Parathyroid adenoma (tissue), 2 donors: ENCODE measurements at regions not wholly inside any gene's neighbourhood (a gene's known extent, or its start where the extent isn't known, plus 50 kb on each side); places are given as distances from the start of the nearest gene placed in this dataset.

Source experiments
- H2AFZ ChIP-seq: fragments of 300-600 bp; sonication (generic); one replicate; pipeline ENCODE4 v1.7.0; 2017; ENCODE audit warnings: antibody characterized with exemption, mild to moderate bottlenecking
- H3K27ac ChIP-seq: fragments of 300-600 bp; sonication (generic); one replicate; pipeline ENCODE4 v1.7.0; 2017
- H3K27me3 ChIP-seq: fragments of 300-600 bp; sonication (generic); one replicate; pipeline ENCODE4 v1.7.0; 2017; ENCODE audit warnings: low read length; ENCODE audit not compliant: control insufficient read depth, insufficient read depth
- H3K36me3 ChIP-seq: fragments of 300-600 bp; sonication (generic); one replicate; pipeline ENCODE4 v1.7.0; 2017; ENCODE audit warnings: low read length; ENCODE audit not compliant: control insufficient read depth, insufficient read depth
- H3K4me1 ChIP-seq: fragments of 300-600 bp; sonication (generic); one replicate; pipeline ENCODE4 v1.7.0; 2017; ENCODE audit warnings: control low read depth
- H3K4me2 ChIP-seq: fragments of 300-600 bp; sonication (generic); one replicate; pipeline ENCODE4 v1.7.0; 2017; ENCODE audit warnings: low read length
- H3K4me3 ChIP-seq: fragments of 300-600 bp; sonication (generic); one replicate; pipeline ENCODE4 v1.7.0; 2017; ENCODE audit warnings: low read depth, low read length
- H3K79me2 ChIP-seq: fragments of 300-600 bp; sonication (generic); one replicate; pipeline ENCODE4 v1.7.0; 2017; ENCODE audit warnings: control low read depth
- H3K9ac ChIP-seq: fragments of 300-600 bp; sonication (generic); one replicate; pipeline ENCODE4 v1.7.0; 2017; ENCODE audit warnings: mild to moderate bottlenecking
- H3K9me3 ChIP-seq: fragments of 300-600 bp; sonication (generic); one replicate; pipeline ENCODE4 v1.7.0; 2017; ENCODE audit warnings: low read length; ENCODE audit not compliant: control insufficient read depth
- CTCF ChIP-seq: fragments of 300-600 bp; sonication (generic); IDR thresholded peaks from one replicate; pipeline ENCODE4 v1.7.0; 2017; ENCODE audit warnings: antibody characterized with exemption, mild to moderate bottlenecking
- donor health status: primary hyperparathyroidism.

GRCh38 chr10:65319493-65319892 lies 1606.3 kb upstream of the LRRTM3 start:
- no peak for TF ChIP-seq CTCF

GRCh38 chr10:65320236-65321026 lies 1605.4 kb upstream of the LRRTM3 start:
- Histone ChIP-seq H3K79me2 (no peaks in the 10 kb centered on the region), H3K4me3 (no peak overlapping the region), H3K9ac (no peak overlapping the region), H3K9me3 (no peaks in the 10 kb centered on the region), H3K4me1 (no peaks in the 10 kb centered on the region), H3K36me3 (no peaks in the 10 kb centered on the region), H2AFZ (no peak overlapping the region), H3K27ac (no peak overlapping the region), H3K27me3 (no peaks in the 10 kb centered on the region), H3K4me2 (no peak overlapping the region)
- TF ChIP-seq CTCF, result no peak

More at GRCh38 chr10:65319493-65319892, 1606.3 kb upstream of the LRRTM3 start:
- H3K79me2 ChIP-seq, result no peaks in the 10 kb centered on the region
- no peak overlapping the region for H3K4me2 ChIP-seq
- no peaks in the 10 kb centered on the region for H3K27me3 ChIP-seq
- no peak overlapping the region for H3K9ac ChIP-seq
- H3K9me3 ChIP-seq, result no peaks in the 10 kb centered on the region
- no peak overlapping the region for H3K27ac ChIP-seq
- no peak overlapping the region for H3K4me3 ChIP-seq
- no peaks in the 10 kb centered on the region for H3K4me1 ChIP-seq
- H3K36me3 ChIP-seq, result no peaks in the 10 kb centered on the region
- H2AFZ ChIP-seq, result no peak overlapping the region

DNA sequence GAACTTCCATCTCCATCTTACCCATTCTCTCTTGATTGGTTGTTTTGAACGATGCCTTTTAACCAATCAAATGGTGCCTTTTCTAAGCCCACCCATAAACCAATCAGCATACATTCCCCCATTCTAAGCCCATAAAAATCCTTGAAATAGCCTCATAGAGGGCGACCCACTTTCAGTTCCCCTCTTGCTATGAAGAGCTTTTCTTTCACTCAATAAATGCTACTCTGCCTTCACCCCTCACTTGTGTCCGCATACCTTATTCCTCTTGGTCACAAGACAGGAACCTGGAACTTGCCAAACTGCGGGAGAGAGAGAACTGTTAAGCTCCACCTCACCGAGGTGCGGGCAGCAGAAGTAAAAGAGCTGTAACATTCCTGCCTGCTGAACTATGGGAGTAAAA lies 1602.0 kb upstream of the LRRTM3 start:
- no peak overlapping the region for H2AFZ ChIP-seq
- no peak overlapping the region for H3K4me2 ChIP-seq
- H3K27me3 ChIP-seq, result no peaks in the 10 kb centered on the region
- H3K79me2 ChIP-seq, result no peaks in the 10 kb centered on the region
- H3K27ac ChIP-seq, result no peak overlapping the region
- H3K4me3 ChIP-seq, result no peak overlapping the region
- no peaks in the 10 kb centered on the region for H3K36me3 ChIP-seq
- no peak overlapping the region for H3K9ac ChIP-seq
- no peaks in the 10 kb centered on the region for H3K9me3 ChIP-seq
- H3K4me1 ChIP-seq, result no peaks in the 10 kb centered on the region
- no peak for TF ChIP-seq CTCF

- Histone ChIP-seq H3K9me3 (no peaks in the 10 kb centered on the region), H3K36me3 (no peaks in the 10 kb centered on the region), H3K4me3 (no peak overlapping the region), H3K27me3 (no peaks in the 10 kb centered on the region), H3K4me2 (no peak overlapping the region), H3K79me2 (no peaks in the 10 kb centered on the region), H2AFZ (no peak overlapping the region), H3K4me1 (no peaks in the 10 kb centered on the region), H3K9ac (no peak overlapping the region), H3K27ac (no peak overlapping the region)
- TF ChIP-seq CTCF, result no peak
These were observed 1599.9 kb upstream of the LRRTM3 start for GRCh38 chr10:65325913-65326312.

DNA sequence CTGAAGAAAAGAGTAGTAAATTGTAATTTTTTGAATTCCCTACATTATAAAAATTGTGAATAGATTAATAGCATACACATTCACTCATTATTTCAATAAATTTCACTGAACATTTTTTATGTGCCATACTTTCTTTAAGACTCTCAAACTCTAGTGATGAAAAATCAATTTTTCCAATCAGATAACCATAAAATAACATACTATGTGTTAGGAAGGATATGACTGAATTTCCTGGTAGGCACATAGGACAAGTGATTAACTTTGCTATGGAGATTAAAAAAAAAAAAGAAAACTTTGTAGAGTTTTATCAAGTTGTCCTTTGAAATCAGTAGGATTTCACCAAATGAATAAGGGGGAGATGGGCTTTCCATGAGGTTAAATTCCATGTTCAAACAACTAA lies 1597.3 kb upstream of the LRRTM3 start:
- H3K4me1 ChIP-seq, result no peaks in the 10 kb centered on the region
- TF ChIP-seq CTCF, result no peak
- no peaks in the 10 kb centered on the region for H3K9me3 ChIP-seq
- H3K27ac ChIP-seq, result no peak overlapping the region
- H3K4me3 ChIP-seq, result no peak overlapping the region
- no peaks in the 10 kb centered on the region for H3K36me3 ChIP-seq
- no peaks in the 10 kb centered on the region for H3K79me2 ChIP-seq
- H3K27me3 ChIP-seq, result no peaks in the 10 kb centered on the region
- H3K9ac ChIP-seq, result no peak overlapping the region
- no peak overlapping the region for H3K4me2 ChIP-seq
- H2AFZ ChIP-seq, result no peak overlapping the region
